SIG-M5 (cell line): ENCODE measurements at regions not wholly inside any gene's neighbourhood (a gene's known extent, or its start where the extent isn't known, plus 50 kb on each side); places are given as distances from the start of the nearest gene placed in this dataset.
"Not testable (repeated sequence)": the region's sequence is repeated elsewhere in the genome, so short reads cannot be mapped to it uniquely, and the experiment has no call there.

Experiments used
- DNase-seq: peaks from one replicate; lab custom pipeline; 2025; lab: John Stamatoyannopoulos, UW

- DNase-seq: no peak
These were observed 75.5 kb downstream of the ASB1 start for GRCh38 chr2:238502088-238502810.

- DNase-seq: no peak
These were observed 76.4 kb downstream of the ASB1 start for GRCh38 chr2:238502956-238503791.

GRCh38 chr2:238504181-238504931, 77.6 kb downstream of the ASB1 start:
- no peak for DNase-seq

GRCh38 chr2:238505119-238505891, 78.6 kb downstream of the ASB1 start:
- no peak for DNase-seq

- DNase-seq: no peak
These were observed 79.2 kb downstream of the ASB1 start for GRCh38 chr2:238505892-238506280.

GRCh38 chr2:238506371-238507068, 79.8 kb downstream of the ASB1 start:
- no peak for DNase-seq

- DNase-seq: no peak
These were observed 81.1 kb downstream of the ASB1 start for GRCh38 chr2:238507836-238508235.

- DNase-seq: no peak
These were observed 82.6 kb downstream of the ASB1 start for GRCh38 chr2:238509151-238509835.

- DNase-seq: no peak
These were observed 83.2 kb downstream of the ASB1 start for GRCh38 chr2:238509903-238510302.

- no peak for DNase-seq
These were observed 84.3 kb downstream of the ASB1 start for GRCh38 chr2:238510911-238511613.

- DNase-seq: no peak
These were observed 84.9 kb downstream of the ASB1 start for GRCh38 chr2:238511614-238511950.

- no peak for DNase-seq
These were observed 85.6 kb downstream of the ASB1 start for GRCh38 chr2:238512247-238512867.

GRCh38 chr2:238513346-238513745, 86.6 kb downstream of the ASB1 start:
- no peak for DNase-seq

- not testable (repeated sequence) for DNase-seq
These were observed 87.3 kb downstream of the ASB1 start for GRCh38 chr2:238514024-238514423.

- no peak for DNase-seq
These were observed 88.7 kb downstream of the ASB1 start for GRCh38 chr2:238515377-238515776.

GRCh38 chr2:238517209-238517608, 90.5 kb downstream of the ASB1 start:
- DNase-seq: no peak

GRCh38 chr2:238518172-238518820, 91.6 kb downstream of the ASB1 start:
- DNase-seq: no peak

- DNase-seq: no peak
These were observed 92.1 kb downstream of the ASB1 start for GRCh38 chr2:238518821-238519186.

GRCh38 chr2:238520359-238520886, 93.7 kb downstream of the ASB1 start:
- DNase-seq: no peak
